Loucy (cell line): ENCODE measurements at regions not wholly inside any gene's neighbourhood (a gene's known extent, or its start where the extent isn't known, plus 50 kb on each side); places are given as distances from the start of the nearest gene placed in this dataset.

Source experiments
- H2AFZ ChIP-seq: fragments of 200-600 bp; sonication (generic); 2 replicates; pipeline ENCODE4 v1.6.0; 2016; ENCODE audit warnings: antibody characterized with exemption, mild to moderate bottlenecking, low read length, moderate library complexity
- H3F3A ChIP-seq: fragments of 200-600 bp; 2 replicates; pipeline ENCODE4 v1.6.0; 2016; ENCODE audit warnings: antibody characterized with exemption, low read depth, mild to moderate bottlenecking
- H3K27me3 ChIP-seq: fragments of 200-600 bp; sonication (generic); 2 replicates; pipeline ENCODE4 v1.6.1; 2014; ENCODE audit warnings: low read length, mild to moderate bottlenecking; ENCODE audit not compliant: insufficient read depth, poor library complexity, severe bottlenecking
- H3K36me3 ChIP-seq: fragments of 200-600 bp; sonication (generic); 2 replicates; pipeline ENCODE4 v1.6.1; 2016; ENCODE audit warnings: low read length; ENCODE audit not compliant: insufficient read depth
- H3K4me1 ChIP-seq: fragments of 200-600 bp; sonication (generic); 2 replicates; pipeline ENCODE4 v1.5.1; 2014; ENCODE audit warnings: low read length, mild to moderate bottlenecking; ENCODE audit not compliant: insufficient read depth, poor library complexity, severe bottlenecking
- H3K4me2 ChIP-seq: fragments of 200-600 bp; sonication (generic); 2 replicates; pipeline ENCODE4 v1.6.0; 2014; ENCODE audit warnings: antibody characterized with exemption, low read length, low read depth, mild to moderate bottlenecking; ENCODE audit not compliant: poor library complexity, severe bottlenecking
- H3K4me3 ChIP-seq: fragments of 200-600 bp; sonication (generic); 2 replicates; pipeline ENCODE4 v1.5.1; 2014; ENCODE audit warnings: low read length, mild to moderate bottlenecking, mixed read lengths; ENCODE audit not compliant: poor library complexity, severe bottlenecking
- H3K79me2 ChIP-seq: fragments of 200-600 bp; sonication (generic); 2 replicates; pipeline ENCODE4 v1.6.1; 2014; ENCODE audit warnings: low read length; ENCODE audit not compliant: insufficient read depth
- H3K9ac ChIP-seq: fragments of 200-600 bp; sonication (generic); 2 replicates; pipeline ENCODE4 v1.6.0; 2014; ENCODE audit warnings: mild to moderate bottlenecking, low read depth, low read length, moderate library complexity; ENCODE audit not compliant: poor library complexity, severe bottlenecking
- H3K9me2 ChIP-seq: fragments of 200-600 bp; sonication (generic); replicated peaks from 2 replicates; pipeline ENCODE4 v1.6.1; 2016; ENCODE audit warnings: low read depth, low read length, mixed read lengths
- H3K9me3 ChIP-seq: fragments of 200-600 bp; sonication (generic); 2 replicates; pipeline ENCODE4 v1.6.1; 2014; ENCODE audit warnings: mild to moderate bottlenecking, antibody characterized with exemption, low read length, low read depth; ENCODE audit not compliant: insufficient read depth
- H4K20me1 ChIP-seq: fragments of 200-600 bp; sonication (generic); 2 replicates; pipeline ENCODE4 v1.6.0; 2014; ENCODE audit warnings: antibody characterized with exemption, low read length, mild to moderate bottlenecking; ENCODE audit not compliant: insufficient read depth, poor library complexity, severe bottlenecking
- EZH2phosphoT487 ChIP-seq: fragments of 200-600 bp; IDR thresholded peaks from 2 replicates; pipeline ENCODE4 v1.6.1; 2018; ENCODE audit warnings: antibody characterized with exemption, mild to moderate bottlenecking, moderate library complexity, borderline replicate concordance
- TF ChIP-seq, protein P1 (sequence below): fragments of 200-600 bp; sonication (generic); conservative IDR thresholded peaks from 2 replicates; pipeline ENCODE4 v1.5.1; 2014; ENCODE audit warnings: mild to moderate bottlenecking, antibody characterized with exemption, low read length

DNA sequence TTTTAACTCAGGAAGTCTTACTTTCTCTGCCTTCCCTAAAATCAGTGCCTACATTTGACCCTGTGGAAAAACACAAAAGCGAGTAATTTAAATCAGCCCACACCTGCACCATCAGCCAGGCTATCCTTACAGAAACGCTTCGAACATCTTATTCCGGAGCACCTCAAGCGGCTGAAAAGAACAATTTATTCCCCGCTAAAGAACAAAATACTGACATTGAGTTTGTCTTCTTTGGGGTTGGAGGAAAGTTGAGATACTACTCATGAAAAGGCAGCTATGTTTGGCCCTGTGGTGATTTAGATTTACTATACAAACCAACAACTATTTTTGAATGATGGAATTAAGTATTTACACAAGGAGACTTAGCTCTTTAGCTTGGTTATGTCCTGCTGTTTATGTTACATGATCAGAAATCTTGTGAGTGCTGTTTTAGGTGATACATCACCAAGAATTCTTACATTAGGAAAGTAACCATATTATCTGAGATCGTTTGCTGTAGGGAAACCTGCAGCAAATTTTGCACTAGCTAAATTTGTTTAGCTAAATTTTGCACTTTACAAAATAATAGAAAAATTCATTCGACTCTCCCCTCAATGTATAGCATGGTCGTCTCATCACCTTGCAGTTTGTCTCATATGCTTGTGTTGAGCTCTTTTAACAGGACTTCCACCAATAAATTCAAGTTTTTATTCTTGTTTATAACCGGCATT is 158.8 kb upstream of the SIX2 start:
- H3K4me1 ChIP-seq, result no peaks in the 10 kb centered on the region
- H3K36me3 ChIP-seq, result no peaks in the 10 kb centered on the region
- H3K9me3 ChIP-seq, result no peaks in the 10 kb centered on the region
- H2AFZ ChIP-seq, result no peak overlapping the region
- no peaks in the 10 kb centered on the region for H3F3A ChIP-seq
- no peaks in the 10 kb centered on the region for H3K79me2 ChIP-seq
- H3K4me3 ChIP-seq, result no peak overlapping the region
- H3K27me3 ChIP-seq, result no peaks in the 10 kb centered on the region
- TF ChIP-seq, protein P1, sequence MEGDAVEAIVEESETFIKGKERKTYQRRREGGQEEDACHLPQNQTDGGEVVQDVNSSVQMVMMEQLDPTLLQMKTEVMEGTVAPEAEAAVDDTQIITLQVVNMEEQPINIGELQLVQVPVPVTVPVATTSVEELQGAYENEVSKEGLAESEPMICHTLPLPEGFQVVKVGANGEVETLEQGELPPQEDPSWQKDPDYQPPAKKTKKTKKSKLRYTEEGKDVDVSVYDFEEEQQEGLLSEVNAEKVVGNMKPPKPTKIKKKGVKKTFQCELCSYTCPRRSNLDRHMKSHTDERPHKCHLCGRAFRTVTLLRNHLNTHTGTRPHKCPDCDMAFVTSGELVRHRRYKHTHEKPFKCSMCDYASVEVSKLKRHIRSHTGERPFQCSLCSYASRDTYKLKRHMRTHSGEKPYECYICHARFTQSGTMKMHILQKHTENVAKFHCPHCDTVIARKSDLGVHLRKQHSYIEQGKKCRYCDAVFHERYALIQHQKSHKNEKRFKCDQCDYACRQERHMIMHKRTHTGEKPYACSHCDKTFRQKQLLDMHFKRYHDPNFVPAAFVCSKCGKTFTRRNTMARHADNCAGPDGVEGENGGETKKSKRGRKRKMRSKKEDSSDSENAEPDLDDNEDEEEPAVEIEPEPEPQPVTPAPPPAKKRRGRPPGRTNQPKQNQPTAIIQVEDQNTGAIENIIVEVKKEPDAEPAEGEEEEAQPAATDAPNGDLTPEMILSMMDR, result no peak
- no peak for TF ChIP-seq EZH2phosphoT487
- H3K9ac ChIP-seq, result no peak overlapping the region
- H3K4me2 ChIP-seq, result no peak overlapping the region
- H3K9me2 ChIP-seq, result no peaks in the 10 kb centered on the region
- no peaks in the 10 kb centered on the region for H4K20me1 ChIP-seq

DNA sequence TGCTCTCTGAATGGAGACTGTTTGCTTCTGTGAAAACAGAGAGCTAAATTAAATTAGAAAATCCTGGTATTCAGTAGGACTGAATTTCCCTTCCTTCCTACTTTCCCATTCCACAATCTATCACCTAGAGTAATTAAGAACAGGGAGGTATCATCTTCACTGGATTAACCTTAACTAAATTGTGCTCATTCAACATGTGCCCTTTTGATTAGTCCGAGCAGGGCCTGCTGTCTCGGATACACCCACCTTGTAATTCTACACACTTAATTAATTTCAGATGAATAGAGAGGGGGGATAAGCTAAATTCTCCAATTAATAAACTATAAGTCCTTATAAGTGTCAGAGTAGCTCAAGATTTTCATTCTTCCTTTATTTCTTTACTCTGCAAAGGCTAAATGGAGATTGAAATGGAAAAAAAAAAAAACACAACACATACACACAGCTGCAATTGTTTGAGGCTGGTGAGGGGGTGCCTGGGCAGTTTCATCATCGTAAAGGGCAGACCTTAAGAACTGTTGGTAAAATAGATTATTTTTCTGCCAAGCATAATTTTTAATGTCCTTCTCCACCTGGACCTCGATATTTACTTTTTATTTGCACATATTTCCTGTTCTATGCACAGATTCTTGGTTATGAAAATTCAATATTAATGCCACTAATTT is 157.1 kb upstream of the SIX2 start:
- Histone ChIP-seq H3K36me3 (no peaks in the 10 kb centered on the region), H4K20me1 (no peaks in the 10 kb centered on the region), H3K9me3 (no peaks in the 10 kb centered on the region), H2AFZ (no peak overlapping the region), H3F3A (no peaks in the 10 kb centered on the region), H3K4me1 (no peaks in the 10 kb centered on the region), H3K9ac (no peak overlapping the region), H3K4me3 (no peak overlapping the region), H3K79me2 (no peaks in the 10 kb centered on the region), H3K4me2 (no peak overlapping the region), H3K27me3 (no peaks in the 10 kb centered on the region), H3K9me2 (no peaks in the 10 kb centered on the region)
- TF ChIP-seq, protein P1, result no peak
- TF ChIP-seq EZH2phosphoT487, result no peak

DNA sequence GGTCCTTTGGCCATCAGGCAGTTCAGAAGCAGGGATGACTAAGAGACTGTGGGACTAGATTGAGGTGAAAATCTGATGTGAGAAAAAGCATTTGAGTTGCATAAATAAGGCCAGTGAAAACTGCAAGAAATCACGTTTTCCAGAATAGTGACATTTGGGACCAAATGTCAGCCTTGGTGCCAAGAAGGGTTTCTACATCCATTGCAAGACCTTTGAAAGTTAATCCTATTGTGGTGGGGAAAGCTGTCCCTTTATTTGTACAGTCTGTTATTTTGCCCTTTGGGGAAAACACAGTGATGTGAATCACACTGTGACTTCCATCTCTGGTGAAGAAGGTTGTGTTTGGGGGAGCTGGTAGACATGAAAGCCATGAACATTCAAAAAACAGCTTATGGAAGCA is 153.5 kb upstream of the SIX2 start:
- H3K4me2 ChIP-seq, result no peak overlapping the region
- no peaks in the 10 kb centered on the region for H3K4me1 ChIP-seq
- no peak overlapping the region for H3K9ac ChIP-seq
- no peaks in the 10 kb centered on the region for H3K79me2 ChIP-seq
- H3K27me3 ChIP-seq, result no peaks in the 10 kb centered on the region
- no peaks in the 10 kb centered on the region for H3F3A ChIP-seq
- H3K9me2 ChIP-seq, result no peaks in the 10 kb centered on the region
- H3K4me3 ChIP-seq, result no peak overlapping the region
- H3K9me3 ChIP-seq, result no peaks in the 10 kb centered on the region
- no peak overlapping the region for H2AFZ ChIP-seq
- TF ChIP-seq EZH2phosphoT487, result no peak
- TF ChIP-seq, protein P1, result no peak
- H4K20me1 ChIP-seq, result no peaks in the 10 kb centered on the region
- no peaks in the 10 kb centered on the region for H3K36me3 ChIP-seq
